GM18951 (cell line): ENCODE measurements at regions not wholly inside any gene's neighbourhood (a gene's known extent, or its start where the extent isn't known, plus 50 kb on each side); places are given as distances from the start of the nearest gene placed in this dataset.
"Not testable (repeated sequence)": the region's sequence is repeated elsewhere in the genome, so short reads cannot be mapped to it uniquely, and the experiment has no call there.

Experiments
- POLR2A ChIP-seq: IDR thresholded peaks from 4 replicates; pipeline ENCODE4 v1.6.1; 2011; ENCODE audit warnings: mild to moderate bottlenecking; ENCODE audit not compliant: insufficient read length, insufficient read depth; ENCODE audit errors: extremely low read depth
- in situ Hi-C: fragments of 300-500 bp; cut with MboI; formaldehyde crosslinking; loops from one replicate; pipeline ENCODE4 v1.12.0; 2022; ENCODE audit warnings: low sequenced_read_pairs, mixed read lengths, inconsistent platforms; ENCODE audit not compliant: unreplicated experiment

DNA sequence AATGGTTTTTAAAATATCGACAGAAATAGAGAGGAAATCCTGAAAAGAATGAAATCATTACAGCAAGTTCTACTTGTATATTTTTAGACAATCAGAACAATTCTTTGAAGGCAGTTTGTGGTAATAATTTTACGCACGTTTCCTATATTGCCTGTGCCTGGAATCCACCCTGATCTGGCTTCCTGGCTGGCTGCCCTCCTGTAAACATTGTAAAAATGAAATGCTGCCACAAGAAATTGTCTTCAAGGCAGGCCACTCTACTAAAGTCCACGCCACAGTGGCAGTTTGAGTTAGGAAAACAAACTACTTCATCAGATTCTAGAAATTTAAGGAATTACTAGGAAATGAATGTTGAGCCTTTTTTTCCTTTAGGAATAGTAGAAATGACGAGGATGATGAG, 454.5 kb upstream of the NR5A2 start:
- in situ Hi-C loops, result loop anchor here (25.0 kb wide), 1 partner anchor 811 kb away; no protein-coding TSS in a partner anchor
- no peak for TF ChIP-seq POLR2A

DNA sequence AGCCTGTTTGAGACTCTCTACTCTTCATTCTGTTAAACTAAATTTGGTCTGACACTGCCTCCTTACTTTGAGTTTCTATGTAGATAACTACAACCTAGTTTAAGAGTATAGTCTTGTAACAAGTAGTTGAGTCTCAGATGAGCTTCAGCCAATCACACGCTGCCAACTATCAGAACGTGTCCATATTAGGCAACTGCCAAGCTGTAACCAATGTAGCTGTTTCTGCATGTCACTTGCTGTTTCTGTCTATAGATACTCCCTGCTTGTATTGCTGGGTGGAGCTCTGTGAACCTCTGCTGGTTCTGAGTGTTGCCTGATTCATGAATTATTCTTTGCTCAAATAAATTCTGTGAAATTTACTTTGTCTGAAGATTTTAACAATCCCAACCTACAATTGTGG, 452.6 kb upstream of the NR5A2 start:
- no peak for TF ChIP-seq POLR2A
- in situ Hi-C loops, result loop anchor here (25.0 kb wide), 1 partner anchor 813 kb away; no protein-coding TSS in a partner anchor

DNA sequence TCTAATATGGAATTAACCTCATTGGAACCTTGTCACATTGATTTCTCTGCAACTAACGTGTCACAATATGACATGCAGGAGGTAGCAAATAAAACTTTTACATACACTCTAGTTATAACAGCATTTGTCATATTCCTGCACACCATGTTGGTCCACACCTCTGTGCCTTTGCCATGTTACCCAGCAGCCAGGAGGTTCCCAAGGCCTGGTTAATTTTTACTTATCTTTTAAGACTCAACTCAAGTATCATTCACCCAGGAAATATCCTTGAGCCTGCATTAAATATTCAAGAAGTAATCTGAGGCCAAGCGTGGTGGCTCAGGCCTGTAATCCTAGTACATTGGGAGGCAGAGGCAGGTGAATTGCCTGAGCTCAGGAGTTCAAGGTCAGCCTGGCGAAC, 447.2 kb upstream of the NR5A2 start:
- no peak for TF ChIP-seq POLR2A
- in situ Hi-C loops, result no loop called here

DNA sequence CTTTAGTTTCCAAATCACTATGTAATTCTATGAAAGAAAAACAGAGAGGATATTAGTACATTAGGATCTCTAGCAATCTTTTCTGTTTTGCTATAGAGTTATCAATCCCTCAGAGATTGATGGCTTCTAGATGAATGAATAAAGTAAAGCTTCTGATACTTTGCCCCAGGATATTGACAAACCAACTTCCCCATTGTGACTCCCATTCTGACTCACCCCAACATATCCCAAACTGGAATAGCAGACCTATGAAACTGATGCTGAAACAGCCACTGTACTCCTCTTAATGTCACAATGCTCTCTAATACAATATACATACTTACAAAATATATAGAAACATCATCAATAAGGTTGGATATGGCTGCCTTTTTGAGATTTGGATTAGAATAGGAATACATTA, 442.1 kb upstream of the NR5A2 start:
- in situ Hi-C loops, result no loop called here
- no peak for TF ChIP-seq POLR2A

DNA sequence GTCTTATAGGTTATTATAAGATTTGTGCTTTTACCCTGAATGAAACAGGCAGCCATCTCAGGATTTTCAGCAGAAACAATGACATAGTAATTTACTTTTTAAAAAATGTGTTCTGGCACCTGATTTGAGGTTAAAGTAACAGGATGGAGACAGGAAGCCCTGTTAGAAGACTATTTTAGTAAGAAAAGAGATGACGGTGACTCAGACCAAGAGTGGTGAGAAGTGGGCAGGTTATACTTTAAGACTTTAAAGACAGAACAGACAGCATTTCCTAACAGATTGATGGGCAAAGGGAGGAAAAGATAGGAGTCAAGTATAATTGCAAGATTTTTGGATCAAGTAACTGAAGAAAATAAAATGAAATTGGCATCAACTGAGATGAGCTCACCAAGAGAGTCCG, 436.8 kb upstream of the NR5A2 start:
- in situ Hi-C loops, result no loop called here
- TF ChIP-seq POLR2A, result no peak

DNA sequence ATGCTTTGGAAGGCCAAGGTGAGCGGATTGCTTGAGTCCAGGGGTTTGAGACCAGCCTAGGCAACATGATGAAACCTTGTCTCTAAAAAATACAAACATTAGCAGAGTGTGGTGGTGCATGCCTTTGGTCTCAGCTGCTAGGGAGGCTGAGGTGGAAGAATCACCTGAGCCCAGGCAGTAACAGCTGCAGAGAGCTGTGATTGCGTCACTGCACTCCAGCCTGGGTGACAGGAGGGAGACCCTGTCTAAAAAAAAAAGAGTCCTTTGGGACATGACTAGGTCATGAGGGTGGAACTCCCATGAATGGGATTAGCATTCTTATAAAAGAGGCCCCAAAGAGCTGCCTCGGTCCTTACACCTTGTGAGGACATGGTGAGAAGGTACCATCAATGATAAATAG, 436.0 kb upstream of the NR5A2 start:
- no peak for TF ChIP-seq POLR2A
- in situ Hi-C loops, result no loop called here

DNA sequence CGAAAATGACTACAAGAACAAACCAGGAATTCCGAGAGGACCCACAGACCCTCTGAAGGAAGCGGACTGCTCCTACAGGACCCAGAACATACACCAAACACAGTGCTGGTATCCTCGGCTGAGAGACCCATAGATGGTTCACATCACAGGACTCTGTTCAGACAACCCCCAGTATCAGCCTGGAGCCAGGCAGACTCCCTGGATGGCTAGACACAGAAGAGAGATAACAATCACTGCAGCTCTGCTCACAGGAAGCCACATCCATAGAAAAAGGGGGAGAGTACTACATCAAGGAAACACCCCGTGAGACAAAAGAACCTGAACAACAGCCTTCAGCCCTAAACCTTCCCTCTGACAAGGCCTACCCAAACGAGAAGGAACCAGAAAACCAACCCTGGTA, 434.0 kb upstream of the NR5A2 start:
- in situ Hi-C loops, result no loop called here
- no peak for TF ChIP-seq POLR2A

DNA sequence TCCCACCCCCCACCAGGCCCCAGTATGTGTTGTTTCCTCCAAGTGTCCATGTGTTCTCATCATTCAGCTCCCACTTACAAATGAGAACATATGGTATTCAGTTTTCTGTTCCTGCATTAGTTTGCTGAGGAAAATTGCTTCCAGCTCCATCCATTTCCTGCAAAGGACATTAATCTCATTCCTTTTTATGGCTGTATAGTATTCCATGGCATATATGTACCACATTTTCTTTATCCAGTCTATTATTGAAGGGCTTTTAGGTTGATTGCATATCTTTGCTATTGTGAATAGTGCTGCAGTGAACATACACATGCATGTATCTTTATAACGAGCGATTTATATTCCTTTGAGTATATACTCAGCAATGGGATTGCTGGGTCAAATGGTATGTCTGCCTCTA, 431.1 kb upstream of the NR5A2 start:
- in situ Hi-C loops, result not testable (repeated sequence)

DNA sequence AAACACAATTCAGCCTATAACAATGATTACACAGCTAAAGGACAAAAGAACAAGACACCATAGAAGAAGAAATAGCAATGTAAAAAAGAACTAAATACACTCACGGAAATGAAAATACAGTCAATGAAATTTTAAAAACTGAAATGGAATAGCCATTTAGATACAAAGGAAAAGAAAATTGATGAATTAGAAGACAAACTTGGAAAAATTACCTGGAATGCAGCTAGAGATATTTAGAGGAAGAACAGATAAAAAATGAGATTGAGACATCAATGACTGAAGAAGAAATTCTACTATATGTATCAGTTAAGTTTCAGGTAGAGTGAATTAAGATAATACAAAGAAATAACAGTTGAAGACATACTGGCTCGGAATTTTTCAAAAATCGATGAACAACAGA, 430.4 kb upstream of the NR5A2 start:
- TF ChIP-seq POLR2A, result no peak
- in situ Hi-C loops, result no loop called here

DNA sequence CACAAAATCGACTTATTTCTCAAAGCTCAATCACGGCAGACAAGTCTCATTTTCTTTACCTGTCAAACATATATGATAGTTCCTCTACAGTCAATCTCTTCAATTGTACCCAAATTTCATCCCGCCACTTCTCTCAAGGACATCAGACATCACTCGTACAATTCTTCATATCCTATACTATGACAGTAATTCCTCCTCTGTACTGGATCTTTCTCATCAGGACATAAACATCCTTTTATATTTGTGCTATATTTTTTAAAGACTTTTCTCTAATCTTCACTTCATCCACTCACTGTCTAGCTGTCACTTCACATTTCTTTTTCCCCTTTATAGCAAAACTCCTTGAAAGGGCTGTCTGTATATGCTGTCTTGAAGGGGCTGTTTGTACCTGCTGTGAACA, 419.1 kb upstream of the NR5A2 start:
- in situ Hi-C loops, result no loop called here

DNA sequence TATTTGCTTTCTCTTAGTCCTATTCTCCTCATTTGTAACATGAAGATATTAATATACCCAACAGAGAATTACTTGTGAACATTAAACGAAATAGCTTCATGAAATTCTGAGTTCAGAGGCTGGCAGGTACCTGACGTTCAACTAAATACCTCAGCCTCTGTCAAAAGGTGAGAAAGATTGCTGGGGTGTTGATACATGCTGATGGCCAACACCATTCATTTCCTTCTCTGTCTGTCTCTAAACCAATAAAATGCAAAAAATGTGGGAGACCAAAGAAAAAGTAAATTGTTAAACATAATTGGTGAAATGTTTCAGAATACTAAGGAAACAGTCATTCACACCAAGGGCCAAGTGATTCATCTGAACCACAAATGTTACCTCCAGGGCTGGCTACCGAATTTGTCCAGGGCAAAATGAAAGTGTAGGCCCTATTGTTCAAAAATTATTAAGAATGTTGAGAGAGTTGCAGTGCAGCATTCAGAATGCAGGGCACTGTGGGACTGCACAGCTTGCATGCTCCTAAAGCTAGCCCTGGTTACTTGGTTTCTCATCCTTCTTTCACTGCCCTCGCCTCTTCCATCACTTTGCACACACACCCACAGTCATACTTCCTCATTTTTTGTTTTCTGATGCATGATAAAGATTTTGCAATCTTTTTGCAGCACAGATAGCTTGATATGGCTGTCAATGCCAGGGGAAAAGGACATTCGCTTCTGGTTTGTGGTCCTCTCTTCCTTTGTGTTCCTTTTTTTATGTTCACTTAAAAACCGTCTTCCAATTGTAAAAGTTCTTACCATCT, 414.3 kb upstream of the NR5A2 start:
- in situ Hi-C loops, result no loop called here
- TF ChIP-seq POLR2A, result no peak

More for the DNA sequence above, 419.1 kb upstream of the NR5A2 start:
- TF ChIP-seq POLR2A, result no peak

DNA sequence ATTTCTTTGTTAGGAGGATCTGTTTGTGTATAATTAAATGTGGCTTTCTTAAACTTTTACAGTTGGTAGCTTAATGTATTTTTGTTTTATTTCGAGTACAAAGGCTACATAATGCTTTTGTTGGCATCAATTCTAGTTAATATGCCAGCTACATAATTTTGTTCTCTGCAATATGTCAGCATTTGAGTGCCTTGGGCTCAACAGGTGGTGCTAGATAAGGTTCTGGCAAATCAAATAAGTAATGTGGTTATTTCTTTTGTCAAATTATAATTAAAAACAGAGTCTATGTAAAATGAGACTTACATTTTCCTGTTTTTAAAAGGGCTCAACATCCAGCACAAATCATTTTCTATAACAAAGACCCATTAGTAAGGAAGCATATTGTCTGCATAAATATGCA, 410.6 kb upstream of the NR5A2 start:
- in situ Hi-C loops, result no loop called here
- TF ChIP-seq POLR2A, result no peak

DNA sequence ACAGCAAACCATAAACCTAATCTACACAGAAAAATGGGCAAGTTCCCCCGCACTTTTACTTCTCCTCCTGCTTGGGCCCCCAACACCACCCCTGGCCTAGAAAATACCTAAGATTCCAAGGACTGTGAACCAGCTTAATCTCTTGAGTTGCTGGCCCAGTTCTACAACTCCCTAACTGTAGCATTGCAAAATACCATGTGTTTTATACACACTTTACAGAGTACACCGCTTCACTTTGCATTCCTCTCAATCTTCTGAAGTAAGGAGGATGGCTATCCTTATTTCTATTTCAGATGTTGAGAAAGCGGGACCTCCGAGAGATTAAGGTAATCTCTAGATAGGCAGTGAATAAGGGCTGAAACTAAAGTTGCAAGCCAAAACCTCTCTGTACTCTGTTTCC, 408.3 kb upstream of the NR5A2 start:
- in situ Hi-C loops, result no loop called here
- no peak for TF ChIP-seq POLR2A

DNA sequence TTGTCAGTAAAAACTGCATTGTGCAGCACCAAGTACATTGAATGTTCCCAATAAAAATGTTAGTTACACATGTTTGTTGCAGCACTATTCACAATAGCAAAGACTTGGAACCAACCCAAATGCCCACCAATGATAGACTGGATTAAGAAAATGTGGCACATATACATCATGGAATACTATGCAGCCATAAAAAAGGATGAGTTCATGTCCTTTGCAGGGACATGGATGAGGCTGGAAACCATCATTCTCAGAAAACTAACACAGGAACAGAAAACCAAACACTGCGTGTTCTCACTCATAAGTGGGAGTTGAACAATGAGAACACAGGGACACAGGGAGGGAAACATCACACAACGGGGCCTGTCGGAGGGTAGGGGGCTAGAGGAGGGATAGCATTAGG, 401.3 kb upstream of the NR5A2 start:
- in situ Hi-C loops, result not testable (repeated sequence)

DNA sequence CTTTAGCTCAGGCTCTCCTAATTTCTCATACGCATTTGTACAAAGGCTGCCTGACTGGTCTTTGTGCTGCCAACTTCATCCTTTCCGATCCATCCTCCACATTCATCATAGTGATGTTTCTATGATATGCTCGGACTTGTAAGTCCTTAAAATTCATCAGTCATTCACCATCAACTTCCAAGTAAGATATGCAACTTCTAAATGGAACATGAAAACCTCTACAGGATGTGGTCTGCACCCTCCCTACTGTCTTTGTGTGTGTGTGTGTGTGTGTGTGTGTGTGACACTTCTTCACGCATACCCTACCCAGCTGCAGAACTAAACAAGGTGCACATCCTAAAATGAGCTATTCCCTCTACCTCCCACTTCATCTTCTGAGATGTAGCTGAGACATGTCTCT, 397.9 kb upstream of the NR5A2 start:
- in situ Hi-C loops, result no loop called here
- TF ChIP-seq POLR2A, result no peak
